ENCODE measurements at regions not wholly inside any gene's neighbourhood (a gene's known extent, or its start where the extent isn't known, plus 50 kb on each side); places are given as distances from the start of the nearest gene placed in this dataset.

GRCh38 chr10:128221807-128222206 is 95.6 kb upstream of the MKI67 start:
- no peak for DNase-seq (ENCODE audit: low read depth in 2 of 2)

DNA sequence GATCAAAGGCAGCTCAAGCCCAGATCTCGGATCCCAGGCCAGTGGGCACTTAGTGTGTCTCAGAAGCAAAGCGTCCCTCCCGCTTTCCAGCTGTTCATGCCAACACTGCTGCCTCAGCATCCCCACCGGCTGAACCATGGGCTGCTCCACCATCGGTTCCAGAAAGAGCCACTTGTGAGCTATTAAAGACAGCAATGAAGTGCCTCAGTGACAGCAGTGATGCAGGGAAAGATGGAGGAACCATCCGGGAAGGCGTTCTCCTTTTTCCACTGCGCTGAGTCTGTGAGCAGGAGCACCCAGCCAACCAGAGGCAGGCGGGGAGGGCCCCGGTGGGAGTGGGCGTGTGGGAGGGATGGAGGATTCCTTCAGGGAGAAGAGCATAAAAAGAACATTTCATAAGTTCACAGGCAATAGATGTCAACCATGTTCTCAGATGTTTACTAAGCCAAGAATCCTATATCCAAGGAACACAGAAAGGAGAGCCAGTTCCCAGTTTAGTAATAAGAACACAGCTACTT is 96.2 kb upstream of the MKI67 start:
- no peak for DNase-seq (ENCODE audit: low read depth in 2 of 2)

DNA sequence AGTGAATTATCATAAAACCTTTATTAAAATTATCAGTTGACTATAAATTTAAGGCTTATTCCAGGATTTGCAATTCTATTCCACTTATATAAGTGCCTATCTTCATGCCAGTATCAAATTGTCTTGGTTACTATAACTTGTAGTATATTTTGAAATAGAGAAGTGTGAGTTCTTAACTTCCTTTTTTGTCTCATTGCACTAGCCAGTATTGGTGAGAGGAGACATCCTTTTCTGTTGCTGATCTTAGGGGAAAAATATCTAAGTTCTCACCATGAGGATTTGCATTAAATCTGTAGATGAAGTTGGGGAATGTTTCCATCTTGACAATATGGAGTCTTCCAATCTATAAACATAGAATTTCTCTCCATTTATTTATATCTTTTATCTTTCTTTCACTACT is 104.2 kb upstream of the MKI67 start:
- DNase-seq (ENCODE audit: low read depth in 2 of 2): no peak

- DNase-seq (ENCODE audit: low read depth in 2 of 2): no peak
These were observed 107.2 kb upstream of the MKI67 start for GRCh38 chr10:128233422-128233821.

GRCh38 chr10:128237710-128238109 is 111.5 kb upstream of the MKI67 start:
- no peak for DNase-seq (ENCODE audit: low read depth in 2 of 2)

- DNase-seq (ENCODE audit: low read depth in 2 of 2): no peak
These were observed 114.8 kb upstream of the MKI67 start for GRCh38 chr10:128241023-128241422.

- no peak for DNase-seq (ENCODE audit: low read depth in 2 of 2)
These were observed 116.4 kb upstream of the MKI67 start for GRCh38 chr10:128242641-128243040.

GRCh38 chr10:128245026-128245425 is 118.8 kb upstream of the MKI67 start:
- DNase-seq (ENCODE audit: low read depth in 2 of 2): no peak

DNA sequence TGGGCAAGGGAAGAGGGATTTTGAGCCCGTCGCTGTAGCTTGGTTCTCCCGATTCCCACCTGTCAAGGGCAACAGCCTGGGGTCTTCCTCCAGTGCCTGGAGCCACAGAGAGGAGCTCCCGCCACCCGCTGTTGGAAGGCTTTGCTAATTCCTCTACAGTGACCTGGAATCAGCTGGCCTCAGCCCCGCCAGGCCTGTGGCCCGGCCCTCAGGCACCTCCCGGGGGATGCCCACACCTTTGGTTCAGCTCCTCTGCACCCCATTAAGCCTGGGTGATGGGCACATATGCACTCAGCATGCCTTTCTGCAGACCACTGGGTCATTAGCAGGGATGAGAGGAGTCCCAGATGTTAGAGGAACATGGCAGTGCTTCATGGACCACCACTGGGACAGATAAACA is 121.4 kb upstream of the MKI67 start:
- no peak for DNase-seq (ENCODE audit: low read depth in 2 of 2)

GRCh38 chr10:128254476-128254875 is 128.3 kb upstream of the MKI67 start:
- no peak for DNase-seq (ENCODE audit: low read depth in 2 of 2)

DNA sequence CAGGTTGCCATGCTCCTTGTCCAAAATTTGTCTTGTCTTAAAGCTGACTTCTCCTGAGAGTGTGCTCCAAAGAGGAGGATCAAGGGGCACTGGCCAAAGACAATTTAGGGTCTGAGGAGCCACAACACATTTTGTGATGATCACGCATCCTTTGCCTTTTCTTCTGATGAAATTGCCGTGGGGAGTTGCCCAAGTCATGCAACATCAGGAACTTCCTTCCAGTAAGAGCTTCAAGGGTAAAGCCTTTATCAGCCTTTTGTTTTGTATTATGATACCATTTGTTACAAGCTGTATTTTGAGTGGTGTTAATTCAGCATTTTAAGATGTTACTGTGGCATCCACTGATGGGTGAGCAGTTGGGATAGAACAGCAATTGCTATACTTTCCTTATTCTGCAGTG is 131.2 kb upstream of the MKI67 start:
- no peak for DNase-seq (ENCODE audit: low read depth in 2 of 2)

GRCh38 chr10:128258421-128258976 is 132.3 kb upstream of the MKI67 start:
- DNase-seq (ENCODE audit: low read depth in 2 of 2): no peak

DNA sequence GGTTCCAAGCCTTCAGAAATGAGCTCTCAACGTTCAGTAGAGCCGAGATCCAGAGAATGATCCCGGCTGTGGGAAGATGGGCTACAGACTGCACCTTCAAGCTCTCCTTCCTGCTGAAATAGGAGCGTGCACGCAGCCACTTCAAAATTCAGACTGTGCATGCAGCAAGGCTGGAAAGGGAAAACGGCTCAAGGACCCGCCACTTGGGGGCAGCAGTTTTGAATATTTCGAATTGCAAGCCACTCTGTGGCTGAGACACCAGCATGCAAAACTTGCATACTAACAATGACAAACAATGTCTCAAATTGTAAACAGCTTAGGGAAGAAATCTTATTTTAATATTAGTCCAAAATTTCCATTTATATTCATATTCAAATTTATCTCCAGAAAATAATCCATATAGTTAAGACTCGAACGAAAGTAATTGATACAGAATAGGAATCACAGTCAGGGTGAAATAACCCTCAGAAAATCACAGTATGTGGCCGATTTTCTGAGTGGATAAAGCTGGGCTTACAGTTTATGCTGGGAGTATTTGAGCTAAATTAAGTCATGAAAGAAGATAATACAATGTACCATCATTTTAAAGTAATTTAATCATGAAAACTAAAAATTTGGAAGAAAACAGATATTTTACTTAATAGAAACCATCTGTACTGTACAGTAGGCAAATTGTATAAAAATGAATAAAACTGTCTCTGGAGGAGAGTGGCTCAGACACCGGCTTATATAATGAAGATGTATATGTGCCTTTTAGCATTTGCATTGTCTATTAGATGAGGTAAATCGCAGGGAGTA is 137.9 kb upstream of the MKI67 start:
- peak; percentile 4 to 27 for DNase-seq (ENCODE audit: low read depth in 2 of 2)

DNA sequence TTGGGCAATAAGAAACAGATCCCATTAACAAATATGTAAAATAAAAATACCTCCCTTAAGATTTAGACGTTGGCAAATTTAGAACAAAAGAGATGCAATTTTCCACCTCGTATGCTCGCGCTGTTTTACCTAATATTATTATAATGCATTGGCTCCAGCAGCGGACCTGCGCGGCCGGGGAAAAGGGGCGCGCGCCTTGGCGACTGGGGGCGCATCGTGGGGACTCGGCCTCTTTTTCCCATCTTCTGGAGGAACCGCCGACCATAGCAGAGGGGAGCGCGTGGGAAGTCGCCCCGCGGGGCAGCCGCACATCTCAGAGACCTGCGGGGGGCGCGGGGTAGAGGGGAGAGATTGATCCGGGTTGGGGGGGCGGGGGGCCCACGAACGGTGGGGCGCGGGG is 139.4 kb upstream of the MKI67 start:
- no peak for DNase-seq (ENCODE audit: low read depth in 2 of 2)

GRCh38 chr10:128267581-128267980 is 141.4 kb upstream of the MKI67 start:
- no peak for DNase-seq (ENCODE audit: low read depth in 2 of 2)

GRCh38 chr10:128268015-128268722 is 141.9 kb upstream of the MKI67 start:
- DNase-seq (ENCODE audit: low read depth in 2 of 2): no peak

DNA sequence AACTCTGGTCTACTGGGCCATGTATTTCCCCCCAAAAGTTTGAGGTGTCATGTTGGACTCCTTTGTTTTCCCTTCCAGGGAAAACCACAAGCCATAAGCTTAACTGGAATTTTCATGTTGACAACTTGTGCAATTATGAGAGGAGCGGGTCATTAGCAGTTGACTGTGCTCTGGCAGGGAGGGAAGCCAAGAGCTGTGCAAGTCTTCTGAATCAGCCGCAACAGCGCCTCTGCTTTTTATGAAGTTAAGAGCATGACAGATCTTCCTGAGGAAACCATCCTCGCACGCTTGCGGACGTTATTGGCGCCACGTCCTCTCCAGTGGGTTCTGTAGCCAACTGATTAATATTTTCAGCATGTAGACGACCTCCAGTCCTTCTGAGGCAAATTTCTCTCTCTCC is 148.7 kb upstream of the MKI67 start:
- DNase-seq (ENCODE audit: low read depth in 2 of 2): no peak

GRCh38 chr10:128275388-128276177 is 149.4 kb upstream of the MKI67 start:
- DNase-seq (ENCODE audit: low read depth in 2 of 2): no peak

GRCh38 chr10:128277267-128277840 is 151.1 kb upstream of the MKI67 start:
- DNase-seq (ENCODE audit: low read depth in 2 of 2): no peak

DNA sequence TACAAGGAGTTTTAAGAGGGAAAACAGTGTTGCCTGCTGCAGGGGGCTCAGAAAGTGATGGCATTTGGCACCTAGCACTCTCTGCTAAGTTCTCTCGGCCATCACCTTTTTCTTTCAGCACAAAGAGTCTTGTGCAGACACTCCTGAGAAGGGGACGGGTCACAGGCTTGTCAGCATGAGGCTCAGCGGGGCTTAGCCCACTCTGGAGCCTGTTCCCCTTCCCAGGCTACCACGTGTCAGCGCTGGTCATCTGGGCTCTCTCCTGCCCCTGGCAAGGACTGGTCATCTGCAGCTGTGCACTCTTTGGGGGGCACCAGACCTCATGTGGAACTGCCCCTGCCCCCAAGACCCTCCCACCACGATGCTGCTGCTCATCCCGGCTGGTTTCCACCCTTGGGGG is 152.1 kb upstream of the MKI67 start:
- DNase-seq (ENCODE audit: low read depth in 2 of 2): no peak

DNA sequence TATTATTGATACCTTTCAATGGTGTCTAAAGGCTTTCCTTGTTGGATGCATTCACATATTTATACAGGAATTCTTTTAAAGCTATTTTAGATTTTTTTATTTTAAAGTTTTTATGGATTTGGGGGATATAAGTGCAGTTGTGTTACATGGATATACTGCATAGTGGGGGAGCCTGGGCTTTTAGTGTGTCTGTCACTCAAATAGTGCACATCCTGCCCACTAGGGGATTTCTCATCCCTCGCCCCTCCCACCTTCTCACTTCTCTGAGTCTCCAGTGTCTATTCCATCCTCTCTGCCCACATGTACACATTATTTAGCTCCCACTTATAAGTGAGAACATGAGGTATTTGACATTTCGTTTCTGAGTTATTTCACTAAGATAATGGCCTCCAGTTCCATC is 154.0 kb upstream of the MKI67 start:
- no peak for DNase-seq (ENCODE audit: low read depth in 2 of 2)

GRCh38 chr10:128281343-128281742 is 155.1 kb upstream of the MKI67 start:
- DNase-seq (ENCODE audit: low read depth in 2 of 2): no peak

Measured in stimulated activated CD4-positive, alpha-beta T cell treated with anti-CD3 and anti-CD28 coated beads, Interleukin-1b, Interleukin-23, amount 100 ng/mL, for 4 hours (primary cell).